HEK293T (cell line): ENCODE measurements at regions not wholly inside any gene's neighbourhood (a gene's known extent, or its start where the extent isn't known, plus 50 kb on each side); places are given as distances from the start of the nearest gene placed in this dataset.

Source experiments
- ELF4 ChIP-seq: fragments of 450-650 bp; IDR thresholded peaks from 2 replicates; pipeline ENCODE4 v1.6.1; 2017; ENCODE audit warnings: antibody characterized with exemption
- FOXA1 ChIP-seq: fragments of 450-650 bp; IDR thresholded peaks from 2 replicates; pipeline ENCODE4 v1.6.1; 2016; ENCODE audit warnings: mild to moderate bottlenecking
- FOXK2 ChIP-seq: fragments of 450-650 bp; IDR thresholded peaks from 2 replicates; pipeline ENCODE4 v1.6.1; 2016; ENCODE audit warnings: mild to moderate bottlenecking
- FOXM1 ChIP-seq: fragments of 450-650 bp; IDR thresholded peaks from 2 replicates; pipeline ENCODE4 v1.6.1; 2017; ENCODE audit warnings: mild to moderate bottlenecking, borderline replicate concordance
- HDGF ChIP-seq: fragments of 450-650 bp; IDR thresholded peaks from 2 replicates; pipeline ENCODE4 v1.6.1; 2017; ENCODE audit warnings: antibody characterized with exemption, borderline replicate concordance
- SP1 ChIP-seq: fragments of 450-650 bp; IDR thresholded peaks from 2 replicates; pipeline ENCODE4 v1.6.1; 2017
- SUZ12 ChIP-seq: fragments of 450-650 bp; IDR thresholded peaks from 2 replicates; pipeline ENCODE4 v1.6.1; 2016; ENCODE audit warnings: mild to moderate bottlenecking
- TARDBP ChIP-seq: fragments of 450-650 bp; IDR thresholded peaks from 2 replicates; pipeline ENCODE4 v1.6.1; 2016

- TF ChIP-seq FOXA1 (no peak), FOXK2 (no peak), FOXM1 (no peak), TARDBP (no peak), ELF4 (no peak), HDGF (no peak), SUZ12 (no peak), SP1 (no peak)
These were observed 73.5 kb upstream of the CDK6 start for GRCh38 chr7:92909686-92910475.
